HG02970 (cell line): ENCODE measurements at regions not wholly inside any gene's neighbourhood (a gene's known extent, or its start where the extent isn't known, plus 50 kb on each side); places are given as distances from the start of the nearest gene placed in this dataset.
A peak's percentile ranks its signal among the peaks of the same experiment; 100 is the strongest.
"Not testable (repeated sequence)": the region's sequence is repeated elsewhere in the genome, so short reads cannot be mapped to it uniquely, and the experiment has no call there.

Experiments
- ATAC-seq: cut with Tn5 transposase; IDR thresholded peaks from one replicate; pipeline ENCODE4 v1.9.1; 2021; ENCODE audit warnings: mild to moderate bottlenecking, moderate library complexity, moderate number of reproducible peaks; ENCODE audit not compliant: unreplicated experiment, low FRiP score

GRCh38 chr9:17083258-17083657 is 51.6 kb upstream of the CNTLN start:
- ATAC-seq = no peak

DNA sequence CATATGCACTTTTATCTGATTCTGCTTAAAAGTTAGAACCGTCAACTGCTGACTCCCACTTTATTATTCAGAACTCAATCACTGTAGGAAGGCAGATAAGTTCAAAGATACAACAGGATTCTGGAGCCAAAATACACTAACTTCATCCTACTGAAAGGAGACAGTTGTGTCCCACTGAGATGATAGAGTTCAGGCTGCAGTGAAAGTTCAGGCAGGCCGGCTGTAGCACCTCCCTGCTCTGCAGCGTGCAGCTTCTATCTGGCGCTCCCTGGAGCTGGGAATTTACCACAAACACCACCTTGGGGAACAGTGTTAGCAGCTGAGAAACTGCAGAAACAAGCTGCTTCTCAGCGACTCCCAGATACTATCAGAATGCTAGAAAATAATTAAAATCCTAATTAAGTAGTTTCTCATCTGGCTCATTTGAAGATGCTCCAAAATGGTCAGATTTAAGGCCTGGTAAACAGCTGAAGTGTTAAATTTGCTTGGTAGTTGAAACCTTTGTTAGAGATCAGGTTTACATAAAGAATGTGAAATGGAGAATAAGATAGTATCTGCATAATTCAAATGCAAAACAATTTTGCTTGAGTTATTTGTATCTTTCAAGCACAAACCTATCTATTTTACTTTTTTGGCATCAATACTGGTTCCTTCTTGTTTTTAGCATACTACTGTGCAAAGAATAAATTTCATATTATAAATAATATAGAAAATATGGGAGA is 52.3 kb upstream of the CNTLN start:
- no peak for ATAC-seq

GRCh38 chr9:17081814-17082213 is 53.0 kb upstream of the CNTLN start:
- no peak for ATAC-seq

- no peak for ATAC-seq
These were observed 53.5 kb upstream of the CNTLN start for GRCh38 chr9:17081351-17081750.

DNA sequence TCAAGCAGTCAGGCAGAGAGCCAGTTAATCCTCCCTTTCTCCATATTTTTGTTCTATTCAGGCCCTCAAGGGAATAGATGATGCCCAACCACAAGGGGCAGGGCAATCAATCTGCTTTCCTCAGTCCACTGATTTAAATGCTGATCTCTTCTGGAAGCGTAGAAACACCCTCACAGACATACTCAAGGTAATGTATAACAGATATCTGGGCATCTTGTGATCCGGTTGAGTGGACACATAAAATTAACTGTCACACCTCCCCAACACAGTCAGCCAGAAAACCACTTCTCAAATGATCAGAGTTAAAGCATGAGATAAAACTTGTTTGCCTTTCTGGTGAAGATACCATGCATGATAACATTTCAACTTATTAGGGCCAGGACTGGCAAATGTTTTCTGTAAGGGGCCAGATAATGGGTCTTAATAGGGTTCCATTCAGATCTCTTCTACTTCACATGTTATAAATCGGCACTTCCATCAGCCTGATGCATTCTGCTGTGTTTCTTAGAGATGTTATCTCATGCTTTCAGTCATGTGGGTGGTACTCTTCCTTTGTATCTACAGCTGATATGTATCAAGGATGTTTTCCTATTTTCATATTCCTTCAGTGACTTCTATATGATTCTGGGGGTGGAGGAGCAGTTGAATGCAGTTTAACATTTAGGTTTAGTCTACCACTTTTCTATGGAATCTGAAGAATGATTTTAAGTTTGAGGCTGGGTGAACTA is 58.9 kb upstream of the CNTLN start:
- ATAC-seq = no peak

GRCh38 chr9:17075146-17075757 is 59.6 kb upstream of the CNTLN start:
- no peak for ATAC-seq

- ATAC-seq = not testable (repeated sequence)
These were observed 62.3 kb upstream of the CNTLN start for GRCh38 chr9:17072563-17072962.

DNA sequence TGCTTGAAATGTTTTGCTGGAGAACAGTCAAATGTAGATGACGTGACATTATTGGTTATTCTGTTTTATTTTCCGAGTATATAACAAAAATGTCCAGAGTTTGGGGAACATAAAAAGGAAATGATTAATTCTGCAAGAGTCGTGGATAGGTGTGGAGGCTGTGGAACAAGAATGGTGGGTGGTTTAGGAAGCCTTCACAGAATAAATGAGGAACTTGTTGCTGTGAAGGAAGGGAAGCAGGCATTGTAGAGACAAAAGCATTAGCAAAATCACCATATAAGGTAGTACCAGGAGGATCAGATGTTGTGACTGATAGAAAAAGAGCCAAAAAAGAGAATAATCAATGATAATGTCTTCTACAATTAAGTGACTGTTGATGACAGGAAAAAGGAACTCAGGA is 66.2 kb upstream of the CNTLN start:
- ATAC-seq = no peak

GRCh38 chr9:17065062-17065461 is 69.8 kb upstream of the CNTLN start:
- no peak for ATAC-seq

- no peak for ATAC-seq
These were observed 70.3 kb upstream of the CNTLN start for GRCh38 chr9:17064558-17064957.

GRCh38 chr9:17063535-17064135 is 71.2 kb upstream of the CNTLN start:
- ATAC-seq = peak; percentile 67

DNA sequence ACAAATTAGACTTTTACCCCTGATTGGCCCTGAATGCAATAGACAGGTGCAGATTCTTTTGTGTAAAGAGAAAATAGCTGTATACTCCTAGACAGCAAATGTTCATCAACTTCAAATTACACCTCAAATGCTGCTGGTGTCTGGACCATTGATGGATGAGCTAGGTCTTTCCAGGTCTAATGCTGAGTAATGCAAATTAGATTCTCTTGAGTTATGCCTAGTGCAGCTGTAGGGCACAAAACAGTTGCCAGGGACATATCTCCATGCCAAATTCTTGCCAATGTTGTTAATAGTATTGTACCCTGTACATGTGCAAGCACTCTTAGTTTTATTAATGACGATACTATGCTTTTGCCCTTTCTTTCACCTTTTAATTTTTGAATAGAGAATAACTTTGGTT is 72.3 kb upstream of the CNTLN start:
- no peak for ATAC-seq

DNA sequence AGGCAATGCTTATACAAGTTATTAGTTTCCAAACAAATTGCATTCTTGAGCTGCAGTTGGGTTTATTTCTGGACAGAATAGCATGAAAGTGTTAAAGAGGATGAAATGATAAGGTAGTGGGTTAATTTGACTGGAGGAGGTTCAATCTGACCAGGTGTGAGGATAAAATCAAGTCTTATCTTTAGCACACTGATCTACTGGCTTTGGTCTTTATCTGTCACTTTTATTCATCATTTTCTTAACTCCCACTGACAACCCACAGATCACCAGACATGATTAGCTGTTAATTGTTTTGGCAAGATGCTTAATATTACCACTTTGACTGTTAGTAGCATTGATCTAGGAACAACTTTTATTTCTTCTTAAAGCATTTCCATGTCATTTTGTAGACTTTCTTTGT is 74.4 kb upstream of the CNTLN start:
- no peak for ATAC-seq

DNA sequence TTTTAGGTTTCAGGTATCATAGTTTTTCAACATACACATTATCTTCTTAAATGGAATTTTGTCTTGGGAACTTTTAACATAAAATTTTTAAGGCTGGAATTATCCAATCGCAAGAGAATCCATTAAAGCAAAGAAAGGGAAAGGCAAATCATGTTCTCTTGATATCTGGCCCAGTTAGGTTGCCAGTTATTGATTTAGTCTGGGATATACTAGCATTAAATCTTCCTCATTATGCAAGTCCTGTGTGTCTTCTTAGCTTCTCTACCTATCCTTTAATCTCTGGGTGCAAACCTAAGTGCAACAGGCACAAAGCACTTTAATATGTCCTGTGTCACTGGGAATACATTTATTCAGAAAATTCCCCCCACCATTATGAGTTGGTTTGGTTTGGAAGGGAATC is 75.4 kb upstream of the CNTLN start:
- ATAC-seq = no peak

- no peak for ATAC-seq
These were observed 77.1 kb upstream of the CNTLN start for GRCh38 chr9:17057729-17058128.

DNA sequence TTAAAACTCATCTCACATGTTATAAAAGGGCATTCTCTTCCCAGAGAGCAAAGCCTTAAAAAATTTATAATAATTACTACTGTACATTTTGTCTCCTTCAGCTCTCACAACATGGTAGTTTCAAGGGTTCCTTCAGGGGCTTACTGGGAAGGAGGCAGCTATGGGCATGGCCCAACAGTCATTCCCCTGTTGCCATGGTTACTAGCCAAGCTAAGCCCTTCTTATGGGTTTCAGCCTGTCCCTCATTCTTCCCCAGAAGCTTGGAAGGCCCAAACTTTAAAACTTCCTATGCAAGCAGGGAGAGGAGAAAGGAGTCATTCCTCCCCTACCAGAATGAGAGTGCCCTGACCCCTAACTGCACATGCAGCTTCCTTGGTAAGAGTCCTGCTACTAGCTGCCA is 82.2 kb upstream of the CNTLN start:
- ATAC-seq = no peak

DNA sequence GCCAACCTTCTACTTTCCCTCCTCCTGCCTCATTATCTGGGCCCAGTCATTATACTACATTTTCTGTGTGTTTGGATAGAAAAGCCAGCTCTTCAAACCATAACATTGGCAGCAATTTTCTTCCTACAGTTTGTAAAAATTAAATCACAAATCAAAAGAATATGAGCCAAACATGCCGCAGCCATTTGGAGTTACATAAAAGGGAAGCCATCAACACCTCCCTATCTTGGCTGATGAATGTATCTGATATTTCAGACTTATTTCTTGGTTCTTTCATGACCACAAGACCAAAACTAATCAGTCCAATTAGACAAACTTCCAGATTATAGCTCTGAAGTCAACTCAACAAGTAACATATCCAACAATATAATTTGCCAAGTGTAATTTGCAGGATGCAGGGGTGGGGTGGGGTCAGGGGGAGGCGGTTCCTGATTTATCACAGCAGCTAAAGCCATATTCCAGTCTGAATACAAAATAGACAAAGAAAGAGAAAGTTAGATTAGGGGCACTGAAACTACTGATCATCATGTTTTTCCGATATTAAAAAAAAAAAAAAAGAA is 89.4 kb upstream of the CNTLN start:
- ATAC-seq = no peak

- no peak for ATAC-seq
These were observed 103.3 kb upstream of the CNTLN start for GRCh38 chr9:17031546-17031945.

- ATAC-seq = no peak
These were observed 109.6 kb upstream of the CNTLN start for GRCh38 chr9:17025281-17025680.

DNA sequence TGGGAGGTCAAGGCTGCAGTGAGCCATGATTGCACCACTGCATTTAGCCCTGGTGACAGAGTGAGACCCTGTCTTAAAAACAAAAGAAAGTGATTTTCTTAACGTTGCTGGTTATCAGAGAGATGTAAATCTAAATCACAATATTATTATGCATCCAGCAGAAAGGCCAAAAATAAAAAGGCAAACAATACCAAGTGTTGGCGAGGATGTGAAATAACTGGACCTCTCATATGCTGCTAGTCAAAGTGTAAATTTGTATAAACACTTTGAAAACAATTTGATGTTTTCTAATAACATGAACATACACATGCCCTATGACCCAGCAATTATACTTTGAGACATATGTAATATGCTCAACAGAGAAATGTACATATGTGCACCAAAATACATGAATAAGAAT is 110.7 kb upstream of the CNTLN start:
- ATAC-seq = no peak

- ATAC-seq = no peak
These were observed 113.4 kb upstream of the CNTLN start for GRCh38 chr9:17021387-17021970.
